ENCODE measurements at regions not wholly inside any gene's neighbourhood (a gene's known extent, or its start where the extent isn't known, plus 50 kb on each side); places are given as distances from the start of the nearest gene placed in this dataset.

GRCh38 chr2:181785691-181786344, 105.5 kb upstream of the NEUROD1 start:
- Histone ChIP-seq H3K4me2 (ENCODE audit: extremely low read depth, insufficient read depth, low read length) (no peak overlapping the region), H3K79me2 (ENCODE audit: control insufficient read depth, insufficient read depth, low read length) (no peaks in the 10 kb centered on the region), H3K4me1 (ENCODE audit: control insufficient read depth, extremely low read depth, insufficient read depth, low read length) (peaks cover 21% of the 10 kb centered on the region), H4K20me1 (ENCODE audit: control insufficient read depth, extremely low read depth, insufficient read depth, low read length) (no peaks in the 10 kb centered on the region), H3K9me3 (ENCODE audit: control insufficient read depth, insufficient read depth, low read depth, low read length) (no peaks in the 10 kb centered on the region), H2AFZ (ENCODE audit: low read length) (no peak overlapping the region), H3K27me3 (ENCODE audit: control insufficient read depth, insufficient read depth, low read length) (no peaks in the 10 kb centered on the region), H3K4me3 (replicated peaks in 1 of 4; ENCODE audit: control extremely low read depth in 1 of 4, insufficient read depth in 1 of 4, low read depth in 3 of 4, low read length in 4 of 4) (no peak overlapping the region), H3K9ac (ENCODE audit: insufficient read depth, low read length) (no peak overlapping the region), H3K36me3 (ENCODE audit: control insufficient read depth, insufficient read depth, low read length) (no peaks in the 10 kb centered on the region), H3K27ac (ENCODE audit: insufficient read depth, low read length) (peak overlapping the region; percentile 29)
- DNase-seq (ENCODE audit: low read depth in 2 of 2) = peak; percentile 70
- no peak for TF ChIP-seq EZH2 (IDR thresholded peaks at IDR 0.05; ENCODE audit: low read length, missing control alignments)
- no peak for TF ChIP-seq CTCF (conservative IDR thresholded peaks at IDR 0.05 in 1 of 2, IDR thresholded peaks at IDR 0.05 in 1 of 2; ENCODE audit: low read depth in 1 of 2, low read length in 2 of 2)

- no peak for TF ChIP-seq EZH2 (IDR thresholded peaks at IDR 0.05; ENCODE audit: low read length, missing control alignments)
- TF ChIP-seq CTCF (conservative IDR thresholded peaks at IDR 0.05 in 1 of 2, IDR thresholded peaks at IDR 0.05 in 1 of 2; ENCODE audit: low read depth in 1 of 2, low read length in 2 of 2) = no peak
- H3K27ac ChIP-seq (ENCODE audit: insufficient read depth, low read length) = no peak overlapping the region
Observed at GRCh38 chr2:181786371-181787228, 104.9 kb upstream of the ITPRID2 start.

GRCh38 chr2:181787310-181788048, 104.1 kb upstream of the ITPRID2 start:
- Histone ChIP-seq H3K4me2 (ENCODE audit: extremely low read depth, insufficient read depth, low read length) (no peak overlapping the region), H3K27me3 (ENCODE audit: control insufficient read depth, insufficient read depth, low read length) (no peaks in the 10 kb centered on the region), H3K79me2 (ENCODE audit: control insufficient read depth, insufficient read depth, low read length) (no peaks in the 10 kb centered on the region), H2AFZ (ENCODE audit: low read length) (no peak overlapping the region), H3K9ac (ENCODE audit: insufficient read depth, low read length) (no peak overlapping the region), H3K4me3 (replicated peaks in 1 of 4; ENCODE audit: control extremely low read depth in 1 of 4, insufficient read depth in 1 of 4, low read depth in 3 of 4, low read length in 4 of 4) (no peak overlapping the region), H3K27ac (ENCODE audit: insufficient read depth, low read length) (no peak overlapping the region), H4K20me1 (ENCODE audit: control insufficient read depth, extremely low read depth, insufficient read depth, low read length) (no peaks in the 10 kb centered on the region), H3K4me1 (ENCODE audit: control insufficient read depth, extremely low read depth, insufficient read depth, low read length) (peaks cover 27% of the 10 kb centered on the region), H3K36me3 (ENCODE audit: control insufficient read depth, insufficient read depth, low read length) (no peaks in the 10 kb centered on the region), H3K9me3 (ENCODE audit: control insufficient read depth, insufficient read depth, low read depth, low read length) (no peaks in the 10 kb centered on the region)
- TF ChIP-seq CTCF (conservative IDR thresholded peaks at IDR 0.05 in 1 of 2, IDR thresholded peaks at IDR 0.05 in 1 of 2; ENCODE audit: low read depth in 1 of 2, low read length in 2 of 2) = no peak
- TF ChIP-seq EZH2 (IDR thresholded peaks at IDR 0.05; ENCODE audit: low read length, missing control alignments) = no peak
- DNase-seq (ENCODE audit: low read depth in 2 of 2) = no peak

More at GRCh38 chr2:181786371-181787228, 104.9 kb upstream of the ITPRID2 start:
- H3K9ac ChIP-seq (ENCODE audit: insufficient read depth, low read length) = no peak overlapping the region
- peaks cover 21% of the 10 kb centered on the region for H3K4me1 ChIP-seq (ENCODE audit: control insufficient read depth, extremely low read depth, insufficient read depth, low read length)
- DNase-seq (ENCODE audit: low read depth in 2 of 2) = no peak
- H3K36me3 ChIP-seq (ENCODE audit: control insufficient read depth, insufficient read depth, low read length) = no peaks in the 10 kb centered on the region
- no peak overlapping the region for H2AFZ ChIP-seq (ENCODE audit: low read length)
- no peaks in the 10 kb centered on the region for H3K9me3 ChIP-seq (ENCODE audit: control insufficient read depth, insufficient read depth, low read depth, low read length)
- H3K79me2 ChIP-seq (ENCODE audit: control insufficient read depth, insufficient read depth, low read length) = no peaks in the 10 kb centered on the region
- no peak overlapping the region for H3K4me3 ChIP-seq (replicated peaks in 1 of 4; ENCODE audit: control extremely low read depth in 1 of 4, insufficient read depth in 1 of 4, low read depth in 3 of 4, low read length in 4 of 4)
- H4K20me1 ChIP-seq (ENCODE audit: control insufficient read depth, extremely low read depth, insufficient read depth, low read length) = no peaks in the 10 kb centered on the region
- no peak overlapping the region for H3K4me2 ChIP-seq (ENCODE audit: extremely low read depth, insufficient read depth, low read length)
- no peaks in the 10 kb centered on the region for H3K27me3 ChIP-seq (ENCODE audit: control insufficient read depth, insufficient read depth, low read length)

Measured in fibroblast of lung (primary cell).